ENCODE measurements at regions not wholly inside any gene's neighbourhood (a gene's known extent, or its start where the extent isn't known, plus 50 kb on each side); places are given as distances from the start of the nearest gene placed in this dataset.
"Not testable (repeated sequence)": the region's sequence is repeated elsewhere in the genome, so short reads cannot be mapped to it uniquely, and the experiment has no call there.

GRCh38 chr11:130979386-130979972 lies 63.2 kb upstream of the SNX19 start:
- H3K36me3 ChIP-seq, result no peaks in the 10 kb centered on the region
- intact Hi-C loops (cut with DNase I), result no loop called here
- H3K4me3 ChIP-seq, result no peak overlapping the region
- no peak overlapping the region for H3K27ac ChIP-seq
- H3K9me3 ChIP-seq, result no peaks in the 10 kb centered on the region
- DNase-seq (ENCODE audit: extremely low spot score in 2 of 2), result no peak
- H3K27me3 ChIP-seq, result no peaks in the 10 kb centered on the region
- no peak for TF ChIP-seq POLR2AphosphoS5 (IDR thresholded peaks at IDR 0.05; ENCODE audit: insufficient read depth in 1 of 2, low read depth in 1 of 2)
- no peak for TF ChIP-seq POLR2A (IDR thresholded peaks at IDR 0.05)
- TF ChIP-seq, protein P1, sequence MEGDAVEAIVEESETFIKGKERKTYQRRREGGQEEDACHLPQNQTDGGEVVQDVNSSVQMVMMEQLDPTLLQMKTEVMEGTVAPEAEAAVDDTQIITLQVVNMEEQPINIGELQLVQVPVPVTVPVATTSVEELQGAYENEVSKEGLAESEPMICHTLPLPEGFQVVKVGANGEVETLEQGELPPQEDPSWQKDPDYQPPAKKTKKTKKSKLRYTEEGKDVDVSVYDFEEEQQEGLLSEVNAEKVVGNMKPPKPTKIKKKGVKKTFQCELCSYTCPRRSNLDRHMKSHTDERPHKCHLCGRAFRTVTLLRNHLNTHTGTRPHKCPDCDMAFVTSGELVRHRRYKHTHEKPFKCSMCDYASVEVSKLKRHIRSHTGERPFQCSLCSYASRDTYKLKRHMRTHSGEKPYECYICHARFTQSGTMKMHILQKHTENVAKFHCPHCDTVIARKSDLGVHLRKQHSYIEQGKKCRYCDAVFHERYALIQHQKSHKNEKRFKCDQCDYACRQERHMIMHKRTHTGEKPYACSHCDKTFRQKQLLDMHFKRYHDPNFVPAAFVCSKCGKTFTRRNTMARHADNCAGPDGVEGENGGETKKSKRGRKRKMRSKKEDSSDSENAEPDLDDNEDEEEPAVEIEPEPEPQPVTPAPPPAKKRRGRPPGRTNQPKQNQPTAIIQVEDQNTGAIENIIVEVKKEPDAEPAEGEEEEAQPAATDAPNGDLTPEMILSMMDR (IDR thresholded peaks at IDR 0.05), result no peak
- no peaks in the 10 kb centered on the region for H3K4me1 ChIP-seq

DNA sequence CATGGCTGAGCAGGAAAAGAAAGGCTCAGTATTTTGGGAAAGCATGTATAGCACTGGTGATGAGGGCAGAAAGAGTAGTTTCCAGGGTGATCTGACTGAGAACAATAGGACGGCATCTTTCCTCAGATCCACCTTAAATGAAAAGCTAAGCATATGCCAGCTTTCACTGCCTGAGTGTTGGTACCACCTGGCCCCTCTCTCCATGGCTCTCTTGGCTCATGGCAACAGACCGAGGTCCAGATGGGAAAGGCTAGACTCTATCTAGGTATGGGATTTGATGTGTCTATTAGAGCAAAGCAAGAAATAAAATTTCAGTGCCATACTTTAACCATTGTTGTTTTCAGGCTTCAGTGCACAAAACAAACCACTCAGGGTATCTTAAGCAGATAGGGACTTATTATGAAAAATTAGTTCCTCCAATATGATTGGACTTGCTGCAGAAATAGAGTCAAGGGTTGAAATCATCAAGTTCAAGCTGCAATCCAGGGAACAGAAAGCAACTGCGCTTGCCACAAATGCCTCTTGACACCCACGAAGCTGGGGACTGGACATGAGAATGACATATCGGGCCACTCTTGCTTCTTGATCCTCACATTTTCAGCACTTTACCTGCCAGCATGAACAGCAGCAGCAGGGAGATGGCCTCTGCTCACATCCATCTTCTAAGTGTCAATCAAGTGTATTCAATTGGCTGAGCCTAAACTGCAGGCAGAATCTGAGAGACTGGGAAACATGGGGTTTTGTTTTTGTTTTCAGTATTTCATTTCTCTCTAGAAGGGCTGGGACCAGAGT lies 64.0 kb upstream of the SNX19 start:
- H3K4me1 ChIP-seq, result no peaks in the 10 kb centered on the region
- TF ChIP-seq, protein P1 (IDR thresholded peaks at IDR 0.05), result no peak
- TF ChIP-seq POLR2A (IDR thresholded peaks at IDR 0.05), result no peak
- TF ChIP-seq POLR2AphosphoS5 (IDR thresholded peaks at IDR 0.05; ENCODE audit: insufficient read depth in 1 of 2, low read depth in 1 of 2), result no peak
- DNase-seq (ENCODE audit: extremely low spot score in 2 of 2), result no peak
- intact Hi-C loops (cut with DNase I), result no loop called here
- no peaks in the 10 kb centered on the region for H3K27me3 ChIP-seq
- no peak overlapping the region for H3K4me3 ChIP-seq
- H3K9me3 ChIP-seq, result no peaks in the 10 kb centered on the region
- H3K27ac ChIP-seq, result no peak overlapping the region
- no peaks in the 10 kb centered on the region for H3K36me3 ChIP-seq

DNA sequence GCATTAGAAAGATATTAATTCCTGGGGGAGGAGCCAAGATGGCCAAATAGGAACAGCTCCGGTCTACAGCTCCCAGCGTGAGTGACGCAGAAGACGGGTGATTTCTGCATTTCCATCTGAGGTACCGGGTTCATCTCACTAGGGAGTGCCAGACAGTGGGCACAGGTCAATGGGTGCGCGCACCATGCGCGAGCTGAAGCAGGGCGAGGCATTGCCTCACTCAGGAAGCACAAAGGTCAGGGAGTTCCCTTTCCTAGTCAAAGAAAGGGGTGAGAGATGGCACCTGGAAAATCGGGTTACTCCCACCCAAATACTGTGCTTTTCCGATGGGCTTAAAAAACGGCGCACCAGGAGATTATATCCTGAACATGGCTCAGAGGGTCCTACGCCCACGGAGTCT lies 68.0 kb upstream of the SNX19 start:
- H3K36me3 ChIP-seq; H3K27ac ChIP-seq; intact Hi-C loops (cut with DNase I); H3K4me3 ChIP-seq; H3K27me3 ChIP-seq; H3K9me3 ChIP-seq; H3K4me1 ChIP-seq; DNase-seq (ENCODE audit: extremely low spot score in 2 of 2): not testable (repeated sequence)

DNA sequence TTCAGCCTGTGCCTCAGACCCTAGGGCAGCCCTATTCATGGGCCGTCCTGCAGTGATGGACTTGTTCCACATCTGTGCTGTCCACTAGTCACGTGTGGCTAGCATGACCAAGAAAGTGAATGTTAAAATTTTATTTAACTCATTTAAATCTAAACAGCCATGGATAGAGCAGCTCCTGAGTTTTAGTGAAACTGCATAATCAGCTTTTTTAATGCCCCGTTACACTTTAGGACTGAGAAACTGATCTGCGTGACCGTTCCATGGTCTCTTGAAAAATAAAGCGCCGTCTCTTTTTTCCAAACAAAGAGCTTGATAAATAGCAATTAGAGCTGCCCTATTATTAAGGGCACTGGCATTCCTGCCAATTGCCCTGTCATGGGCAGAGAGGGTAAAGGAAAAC lies 76.5 kb upstream of the SNX19 start:
- Histone ChIP-seq H3K4me3 (no peak overlapping the region), H3K27ac (no peak overlapping the region), H3K27me3 (no peaks in the 10 kb centered on the region), H3K9me3 (no peaks in the 10 kb centered on the region), H3K4me1 (no peaks in the 10 kb centered on the region), H3K36me3 (no peaks in the 10 kb centered on the region)
- no peak for DNase-seq (ENCODE audit: extremely low spot score in 2 of 2)
- TF ChIP-seq POLR2A (IDR thresholded peaks at IDR 0.05), result no peak
- TF ChIP-seq, protein P1 (IDR thresholded peaks at IDR 0.05), result no peak
- intact Hi-C loops (cut with DNase I), result no loop called here

DNA sequence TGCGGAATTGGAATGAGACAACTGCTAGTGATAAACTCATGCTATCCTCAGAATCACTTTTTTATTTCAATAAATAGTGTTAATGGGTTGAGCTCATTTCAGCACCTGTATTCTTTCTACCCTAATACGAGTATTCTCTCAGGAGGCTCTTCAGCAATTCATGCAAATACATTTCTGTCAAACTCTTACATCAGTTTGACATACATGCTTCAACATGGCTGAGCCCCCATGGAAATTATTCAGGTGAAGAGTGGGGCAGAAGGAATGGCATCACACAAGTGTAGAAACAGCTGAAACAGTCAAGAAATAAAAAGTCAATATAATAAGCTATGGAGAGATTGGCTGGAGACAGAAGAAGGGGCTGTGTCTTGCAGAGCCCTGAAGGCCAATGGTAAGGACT lies 77.8 kb upstream of the SNX19 start:
- H3K27me3 ChIP-seq, result no peaks in the 10 kb centered on the region
- no peak overlapping the region for H3K27ac ChIP-seq
- TF ChIP-seq, protein P1 (IDR thresholded peaks at IDR 0.05), result no peak
- no peak for TF ChIP-seq POLR2A (IDR thresholded peaks at IDR 0.05)
- no peak for TF ChIP-seq POLR2AphosphoS5 (IDR thresholded peaks at IDR 0.05; ENCODE audit: insufficient read depth in 1 of 2, low read depth in 1 of 2)
- no peaks in the 10 kb centered on the region for H3K9me3 ChIP-seq
- no peak overlapping the region for H3K4me3 ChIP-seq
- no peaks in the 10 kb centered on the region for H3K36me3 ChIP-seq
- DNase-seq (ENCODE audit: extremely low spot score in 2 of 2), result no peak
- intact Hi-C loops (cut with DNase I), result no loop called here
- H3K4me1 ChIP-seq, result no peaks in the 10 kb centered on the region
